ENCODE measurements at regions not wholly inside any gene's neighbourhood (a gene's known extent, or its start where the extent isn't known, plus 50 kb on each side); places are given as distances from the start of the nearest gene placed in this dataset.
"Not testable (repeated sequence)": the region's sequence is repeated elsewhere in the genome, so short reads cannot be mapped to it uniquely, and the experiment has no call there.

DNA sequence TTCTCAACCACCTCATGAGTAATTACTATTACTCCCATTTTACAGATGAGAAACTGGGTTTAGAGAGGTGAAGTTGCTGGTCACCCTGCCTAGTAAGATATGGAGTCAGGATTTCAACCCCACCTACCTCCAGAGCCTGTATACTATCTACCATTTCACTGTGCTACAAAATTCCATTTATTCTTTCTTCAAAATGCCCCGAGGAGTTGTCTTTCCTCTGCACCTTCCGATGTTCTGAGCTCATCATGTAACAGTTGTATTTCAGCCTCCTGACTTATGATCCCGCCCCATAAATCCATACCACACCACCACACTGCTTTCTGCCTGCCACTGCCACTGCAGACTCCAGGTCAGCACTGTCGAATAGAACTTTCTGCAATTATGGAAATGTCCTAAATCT lies 71.3 kb upstream of the SLC25A36 start:
- no peak for DNase-seq (ENCODE audit: low spot score)

DNA sequence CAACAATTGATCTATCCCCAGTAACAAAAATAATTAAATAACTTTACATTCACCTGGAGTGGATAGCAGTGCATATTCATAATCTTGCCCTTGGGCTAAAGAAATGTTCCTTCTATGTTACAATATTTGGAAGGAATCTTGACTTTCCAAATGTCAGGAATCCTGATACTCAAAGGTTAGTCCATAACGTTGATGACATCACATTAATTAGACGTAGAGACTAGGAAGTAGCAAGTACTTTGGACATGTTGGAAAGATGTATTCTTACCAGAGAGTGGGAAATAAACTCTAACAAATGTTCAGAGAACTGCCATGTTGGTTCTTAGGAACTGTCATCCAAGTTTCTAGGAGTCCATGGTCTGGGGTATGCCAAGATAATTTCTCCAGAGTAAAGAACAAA lies 70.6 kb upstream of the SLC25A36 start:
- no peak for DNase-seq (ENCODE audit: low spot score)

DNA sequence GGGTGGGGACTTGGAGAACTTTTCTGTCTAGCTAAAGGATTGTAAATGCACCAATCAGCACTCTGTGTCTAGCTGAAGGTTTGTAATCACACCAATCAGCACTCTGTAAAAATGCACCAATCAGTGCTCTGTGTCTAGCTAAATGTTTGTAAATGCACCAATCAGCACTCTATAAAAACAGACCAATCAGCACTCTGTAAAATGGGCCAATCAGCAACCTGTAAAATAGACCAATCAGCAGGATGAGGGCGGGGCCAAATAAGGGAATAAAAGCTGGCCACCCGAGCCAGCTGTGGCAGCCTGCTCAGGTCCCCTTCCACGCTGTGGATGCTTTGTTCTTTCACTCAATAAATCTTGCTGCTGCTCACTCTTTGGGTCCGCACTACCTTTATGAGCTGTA lies 69.5 kb upstream of the SLC25A36 start:
- not testable (repeated sequence) for DNase-seq (ENCODE audit: low spot score)

DNA sequence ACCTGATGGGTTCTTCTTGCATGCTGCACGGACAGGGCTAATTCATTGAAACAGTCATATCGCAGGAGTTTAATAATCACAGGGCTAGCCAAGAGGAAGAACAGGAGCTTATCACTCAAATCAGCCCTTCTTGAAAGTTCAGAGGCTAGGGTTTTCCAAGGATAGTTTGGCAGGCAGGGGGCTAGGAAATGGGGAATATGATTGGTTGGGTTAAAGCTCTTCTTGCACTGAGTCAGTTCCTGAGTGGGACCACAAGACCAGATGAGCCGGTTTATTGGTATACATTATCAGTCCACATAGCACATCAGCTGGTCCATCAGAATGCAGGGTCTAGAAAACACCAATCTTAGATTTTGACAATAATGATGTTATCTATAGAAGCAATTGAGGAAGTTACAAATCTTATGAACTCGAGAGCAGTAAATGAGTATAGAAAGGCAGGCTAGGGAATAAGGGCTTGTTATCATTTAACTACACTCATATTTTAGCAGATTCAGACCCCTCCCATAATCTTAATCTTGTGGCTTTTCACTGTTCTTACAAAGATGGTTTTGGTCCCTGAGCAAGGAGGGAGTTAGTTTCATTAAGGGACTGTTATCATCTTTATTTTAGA lies 58.1 kb upstream of the SLC25A36 start:
- no peak for DNase-seq (ENCODE audit: low spot score)

DNA sequence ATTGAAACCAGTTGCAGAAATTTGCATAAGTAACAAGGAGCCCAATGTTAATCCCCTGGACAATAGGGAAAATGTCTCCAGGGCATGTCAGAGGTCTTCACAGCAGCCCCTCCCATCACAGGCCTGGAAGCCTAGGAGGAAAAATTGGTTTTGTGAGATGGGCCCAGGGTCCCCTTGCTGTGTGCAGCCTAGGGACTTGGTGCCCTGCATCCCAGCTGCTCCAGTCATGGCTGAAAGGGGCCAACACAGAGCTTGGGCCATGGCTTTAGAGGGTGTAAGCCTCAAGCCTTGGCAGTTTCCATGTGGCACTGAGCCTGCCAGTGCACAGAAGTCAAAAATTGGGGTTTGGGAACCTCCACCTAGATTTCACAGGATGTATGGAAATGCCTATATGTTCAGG lies 55.9 kb upstream of the SLC25A36 start:
- DNase-seq (ENCODE audit: low spot score): not testable (repeated sequence)

All from cerebellar cortex (tissue), 1 donor.